ENCODE measurements at regions not wholly inside any gene's neighbourhood (a gene's known extent, or its start where the extent isn't known, plus 50 kb on each side); places are given as distances from the start of the nearest gene placed in this dataset.

- Mint-ChIP-seq H3K4me1 (ENCODE audit: low read depth) (peaks cover 43% of the 10 kb centered on the region), H3K36me3 (ENCODE audit: low read depth) (no peaks in the 10 kb centered on the region), H3K27me3 (ENCODE audit: low read depth) (no peaks in the 10 kb centered on the region), H3K4me3 (ENCODE audit: unreplicated experiment) (no peak overlapping the region), H3K9me3 (ENCODE audit: low read depth) (peaks cover 10% of the 10 kb centered on the region), H3K27ac (ENCODE audit: unreplicated experiment) (no peak overlapping the region)
- DNase-seq (ENCODE audit: low spot score), result no peak
- TF ChIP-seq CTCF (IDR thresholded peaks at IDR 0.05), result no peak
Observed at GRCh38 chr18:68426731-68427315, 288.1 kb downstream of the TMX3 start.

GRCh38 chr18:68418881-68419280 is 296.0 kb downstream of the TMX3 start:
- TF ChIP-seq CTCF (IDR thresholded peaks at IDR 0.05), result no peak
- peaks cover 27% of the 10 kb centered on the region for H3K4me1 Mint-ChIP-seq (ENCODE audit: low read depth)
- H3K36me3 Mint-ChIP-seq (ENCODE audit: low read depth), result no peaks in the 10 kb centered on the region
- H3K27me3 Mint-ChIP-seq (ENCODE audit: low read depth), result no peaks in the 10 kb centered on the region
- peaks cover 20% of the 10 kb centered on the region for H3K9me3 Mint-ChIP-seq (ENCODE audit: low read depth)
- no peak for DNase-seq (ENCODE audit: low spot score)
- no peak overlapping the region for H3K27ac Mint-ChIP-seq (ENCODE audit: unreplicated experiment)
- no peak overlapping the region for H3K4me3 Mint-ChIP-seq (ENCODE audit: unreplicated experiment)

- Mint-ChIP-seq H3K9me3 (ENCODE audit: low read depth) (peaks cover 20% of the 10 kb centered on the region), H3K4me1 (ENCODE audit: low read depth) (peaks cover 27% of the 10 kb centered on the region), H3K4me3 (ENCODE audit: unreplicated experiment) (no peak overlapping the region), H3K27me3 (ENCODE audit: low read depth) (no peaks in the 10 kb centered on the region), H3K27ac (ENCODE audit: unreplicated experiment) (peak overlapping the region; percentile 82), H3K36me3 (ENCODE audit: low read depth) (no peaks in the 10 kb centered on the region)
- DNase-seq (ENCODE audit: low spot score), result no peak
- no peak for TF ChIP-seq CTCF (IDR thresholded peaks at IDR 0.05)
Observed at GRCh38 chr18:68418226-68418868, 296.6 kb downstream of the TMX3 start.

GRCh38 chr18:68417826-68418225 is 297.1 kb downstream of the TMX3 start:
- Mint-ChIP-seq H3K4me3 (ENCODE audit: unreplicated experiment) (no peak overlapping the region), H3K27ac (ENCODE audit: unreplicated experiment) (peak overlapping the region; percentile 82), H3K9me3 (ENCODE audit: low read depth) (peaks cover 16% of the 10 kb centered on the region), H3K36me3 (ENCODE audit: low read depth) (no peaks in the 10 kb centered on the region), H3K4me1 (ENCODE audit: low read depth) (peaks cover 27% of the 10 kb centered on the region), H3K27me3 (ENCODE audit: low read depth) (no peaks in the 10 kb centered on the region)
- DNase-seq (ENCODE audit: low spot score), result no peak
- TF ChIP-seq CTCF (IDR thresholded peaks at IDR 0.05), result no peak

- no peaks in the 10 kb centered on the region for H3K27me3 Mint-ChIP-seq (ENCODE audit: low read depth)
- DNase-seq (ENCODE audit: low spot score), result no peak
- peaks cover 13% of the 10 kb centered on the region for H3K9me3 Mint-ChIP-seq (ENCODE audit: low read depth)
- H3K4me3 Mint-ChIP-seq (ENCODE audit: unreplicated experiment), result peak overlapping the region; percentile 23
- H3K36me3 Mint-ChIP-seq (ENCODE audit: low read depth), result no peaks in the 10 kb centered on the region
- no peak for TF ChIP-seq CTCF (IDR thresholded peaks at IDR 0.05)
- peaks cover 27% of the 10 kb centered on the region for H3K4me1 Mint-ChIP-seq (ENCODE audit: low read depth)
- peak overlapping the region; percentile 82 for H3K27ac Mint-ChIP-seq (ENCODE audit: unreplicated experiment)
Observed at GRCh38 chr18:68417166-68417799, 297.6 kb downstream of the TMX3 start.
